ENCODE measurements at regions not wholly inside any gene's neighbourhood (a gene's known extent, or its start where the extent isn't known, plus 50 kb on each side); places are given as distances from the start of the nearest gene placed in this dataset.

- no peak for DNase-seq
These were observed 119.9 kb upstream of the ZNF217 start for GRCh38 chr20:53713328-53714056.

- no peak for DNase-seq
These were observed 118.8 kb upstream of the ZNF217 start for GRCh38 chr20:53712212-53712977.

- no peak for DNase-seq
These were observed 117.9 kb upstream of the ZNF217 start for GRCh38 chr20:53711333-53712211.

GRCh38 chr20:53708129-53708968 lies 114.7 kb upstream of the ZNF217 start:
- peak; percentile 69 for DNase-seq

DNA sequence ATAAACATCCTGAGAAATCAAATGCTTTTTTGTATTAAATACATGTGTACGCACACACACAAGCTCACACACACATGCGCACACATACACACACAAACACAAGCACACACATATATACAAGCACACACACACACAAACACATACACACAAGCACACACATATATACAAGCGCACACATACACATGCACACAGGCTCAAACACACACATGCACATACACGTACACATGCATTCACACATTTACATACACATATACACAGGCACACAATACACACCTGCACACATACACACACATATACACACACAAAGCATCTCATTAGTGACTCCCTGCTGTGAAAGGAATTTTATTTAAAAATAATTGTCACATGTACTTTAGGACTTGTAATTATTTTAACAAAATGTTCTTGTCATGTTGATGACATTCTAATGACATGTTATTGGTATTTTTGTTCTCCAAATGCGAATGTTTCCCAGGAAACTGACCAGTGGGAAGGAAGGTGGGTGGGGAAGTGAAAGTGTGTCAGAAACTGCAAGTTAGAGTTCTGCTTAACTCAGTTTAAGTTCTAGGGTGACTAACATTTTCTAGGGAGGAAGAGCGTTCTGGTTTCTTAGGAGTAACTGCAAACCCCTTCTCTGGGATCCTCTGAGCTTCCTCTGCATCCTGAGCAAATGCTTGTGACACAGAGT lies 113.9 kb upstream of the ZNF217 start:
- no peak for DNase-seq

GRCh38 chr20:53706466-53707370 lies 113.1 kb upstream of the ZNF217 start:
- no peak for DNase-seq

DNA sequence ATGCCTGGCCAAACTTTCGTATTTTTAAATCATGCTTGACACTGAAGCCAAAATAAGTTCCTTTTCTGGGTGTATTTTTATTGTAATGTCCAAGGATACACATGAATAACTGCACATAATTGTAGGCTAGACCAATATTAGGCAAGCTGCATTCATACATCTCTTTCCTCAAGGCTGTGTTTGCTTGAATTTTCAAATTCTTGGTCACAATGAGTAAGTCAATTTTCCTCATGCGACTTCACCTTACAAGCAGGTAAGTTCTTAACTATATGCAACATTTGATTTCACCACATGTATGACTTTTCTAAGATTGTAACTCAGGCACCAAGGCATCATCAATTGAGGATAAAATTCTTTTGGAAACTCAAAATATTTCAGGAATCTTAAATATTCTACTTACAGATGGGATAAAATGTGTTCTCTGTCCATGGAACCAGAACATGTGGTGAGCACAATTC lies 112.4 kb upstream of the ZNF217 start:
- DNase-seq: no peak

DNA sequence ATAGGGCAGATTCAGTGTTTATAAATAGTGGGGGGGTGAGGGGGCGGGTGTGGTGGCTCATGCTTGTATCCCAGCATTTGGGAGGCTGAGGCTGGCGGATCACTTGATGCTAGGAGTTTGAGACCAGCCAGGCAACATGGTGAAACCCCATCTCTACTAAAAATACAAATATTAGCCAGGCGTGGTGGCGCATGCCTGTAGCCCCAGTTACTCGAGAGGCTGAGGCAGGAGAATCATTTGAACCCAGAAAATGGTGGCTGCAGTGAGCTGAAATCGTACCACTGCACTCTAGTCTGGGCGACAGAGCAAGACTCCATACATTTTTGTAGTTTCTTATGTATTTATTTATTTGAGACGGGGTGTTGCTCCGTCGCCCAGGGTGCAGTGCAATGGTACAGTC lies 109.0 kb upstream of the ZNF217 start:
- DNase-seq: no peak

DNA sequence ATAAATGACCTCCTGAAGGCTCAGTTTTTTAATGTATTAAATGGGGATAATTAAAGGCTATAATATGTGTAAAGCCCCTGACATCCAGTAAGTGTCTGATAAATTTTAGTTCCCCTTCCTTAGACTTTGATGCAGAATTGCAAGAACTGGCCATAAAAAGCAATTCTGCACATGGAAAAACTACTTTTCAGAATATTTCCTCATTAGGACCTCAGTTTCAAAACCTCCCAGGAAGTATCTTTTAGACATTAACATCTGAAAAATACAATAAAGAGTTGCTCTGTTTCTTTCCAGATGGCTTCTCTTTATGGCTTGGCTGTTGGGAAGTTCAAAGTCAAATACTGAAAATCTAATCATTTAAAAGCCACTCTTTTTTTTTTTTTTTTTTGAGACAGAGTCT lies 106.3 kb upstream of the ZNF217 start:
- no peak for DNase-seq

GRCh38 chr20:53699085-53699674 lies 105.5 kb upstream of the ZNF217 start:
- no peak for DNase-seq

GRCh38 chr20:53698371-53698978 lies 104.8 kb upstream of the ZNF217 start:
- no peak for DNase-seq

GRCh38 chr20:53695797-53696527 lies 102.3 kb upstream of the ZNF217 start:
- no peak for DNase-seq

- no peak for DNase-seq
These were observed 99.7 kb upstream of the ZNF217 start for GRCh38 chr20:53693262-53693871.

DNA sequence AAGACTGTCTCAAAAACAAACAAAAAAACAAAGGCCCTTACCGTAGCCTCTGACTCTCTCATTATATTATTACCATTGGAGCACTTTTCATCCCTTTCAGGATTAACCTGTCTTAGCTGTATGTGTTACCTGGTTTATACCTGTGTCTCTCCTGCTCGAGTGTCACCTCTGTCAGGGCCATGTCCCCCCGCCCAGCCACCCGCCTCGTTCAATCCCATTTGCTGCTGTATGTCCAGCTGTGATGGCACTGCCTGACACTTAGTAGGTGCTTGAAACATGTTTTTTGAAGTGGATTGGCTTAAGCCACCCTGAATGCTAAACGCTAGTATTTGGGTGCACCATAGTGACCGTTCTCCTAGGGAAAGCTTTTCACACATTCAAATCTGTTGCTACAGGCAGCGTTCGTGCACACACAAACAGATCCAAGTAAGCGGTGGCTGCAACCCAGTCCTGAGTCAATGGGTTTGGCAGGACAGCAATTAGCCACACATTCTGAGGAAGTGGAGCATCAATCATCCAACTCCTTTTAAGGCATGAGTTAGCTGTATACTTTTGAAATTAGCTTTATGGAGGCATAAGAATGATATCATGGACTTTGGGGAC lies 98.9 kb upstream of the ZNF217 start:
- peak; percentile 46 for DNase-seq

DNA sequence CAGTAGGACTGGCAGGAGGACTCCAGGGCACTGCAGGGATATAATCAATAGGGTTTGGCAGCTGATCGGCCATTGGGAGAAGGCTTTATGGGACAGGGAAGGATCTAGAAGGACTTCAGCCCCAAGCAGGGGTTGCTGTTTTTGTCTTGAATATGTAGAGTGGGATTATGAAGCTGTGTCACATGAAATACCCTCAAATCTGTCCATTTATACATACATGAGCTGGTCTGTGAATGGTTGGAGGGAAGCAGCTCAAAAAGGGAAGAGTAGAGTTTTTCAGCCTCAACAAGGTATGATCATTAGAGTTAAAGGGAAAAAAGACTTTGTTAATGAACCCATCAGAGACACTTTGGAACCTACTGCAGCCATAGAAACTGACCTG lies 98.2 kb upstream of the ZNF217 start:
- no peak for DNase-seq

DNA sequence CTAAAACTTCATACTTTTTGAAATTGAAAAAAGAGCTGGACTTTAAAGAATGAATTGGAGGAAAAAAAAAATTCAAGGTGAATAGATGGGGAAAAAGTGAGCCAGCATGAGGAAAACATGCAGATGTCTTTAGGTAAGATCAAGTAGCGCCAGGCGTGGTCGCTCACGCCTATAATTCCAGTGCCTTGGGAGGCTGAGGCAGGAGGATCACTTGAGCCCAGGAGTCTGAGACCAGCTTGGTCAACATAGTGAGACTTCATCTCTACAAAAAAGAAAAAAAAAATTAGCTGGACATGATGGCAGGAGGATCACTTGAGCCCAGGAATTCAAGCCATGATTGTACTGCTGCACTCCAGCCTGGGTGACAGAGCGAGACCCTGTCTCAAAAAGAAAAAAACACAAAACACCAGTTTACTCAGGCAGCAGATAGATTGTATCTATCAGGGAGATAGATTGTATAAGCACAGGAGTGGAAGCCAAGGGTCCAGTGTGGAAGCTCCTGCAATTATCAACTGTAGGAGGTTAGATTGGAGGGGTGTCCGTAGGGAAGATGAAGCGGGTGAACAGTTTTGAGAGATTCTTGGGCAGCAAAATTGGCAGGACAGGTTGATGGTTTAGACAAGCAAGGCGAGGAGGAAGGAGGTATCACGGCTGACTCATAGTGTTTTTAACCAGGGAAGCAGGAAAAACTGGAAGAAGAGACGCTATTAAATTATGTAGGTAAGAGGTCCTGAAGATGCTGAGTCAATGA lies 97.6 kb upstream of the ZNF217 start:
- DNase-seq: no peak

- no peak for DNase-seq
These were observed 94.4 kb upstream of the ZNF217 start for GRCh38 chr20:53688085-53688484.
